Activated naive CD8-positive, alpha-beta T cell treated with anti-CD3 and anti-CD28 coated beads, Interleukin-2, amount 10 ng/mL, durations not matched to agents 7 days and 5 days (primary cell): ENCODE measurements at regions not wholly inside any gene's neighbourhood (a gene's known extent, or its start where the extent isn't known, plus 50 kb on each side); places are given as distances from the start of the nearest gene placed in this dataset.

ENCODE experiments used
- ATAC-seq: fragments of 150-1000 bp; cut with Tn5 transposase; one replicate; pipeline ENCODE4 v1.10.0; 2021; ENCODE audit warnings: low read depth, moderate library complexity
- POLR2A ChIA-PET: fragments of 350-600 bp; sonication (Branson Sonifier 250); formaldehyde crosslinking; loops from one replicate; lab custom pipeline; 2021; ENCODE audit warnings: antibody characterized with exemption; lab: Charles Lee
- DNase-seq: peaks from one replicate; pipeline ENCODE4 v3.0.0; 2021
- H3K27ac Mint-ChIP-seq: one replicate; pipeline ENCODE4 v1.8.0; 2022; ENCODE audit warnings: mild to moderate bottlenecking, mixed read lengths
- H3K27me3 Mint-ChIP-seq: one replicate; pipeline ENCODE4 v1.8.0; 2022; ENCODE audit warnings: mild to moderate bottlenecking, moderate library complexity, mixed read lengths
- H3K36me3 Mint-ChIP-seq: one replicate; pipeline ENCODE4 v1.8.0; 2021; ENCODE audit warnings: mild to moderate bottlenecking, mixed read lengths
- H3K4me1 Mint-ChIP-seq: one replicate; pipeline ENCODE4 v1.8.0; 2021; ENCODE audit warnings: mixed read lengths
- H3K4me3 Mint-ChIP-seq: one replicate; pipeline ENCODE4 v1.8.0; 2022; ENCODE audit warnings: mild to moderate bottlenecking, moderate library complexity, mixed read lengths
- H3K9me3 Mint-ChIP-seq: one replicate; pipeline ENCODE4 v1.8.0; 2021; ENCODE audit warnings: mixed read lengths

- no peaks in the 10 kb centered on the region for H3K4me1 Mint-ChIP-seq
- ATAC-seq: no peak
- H3K9me3 Mint-ChIP-seq: no peaks in the 10 kb centered on the region
- no peaks in the 10 kb centered on the region for H3K36me3 Mint-ChIP-seq
- H3K27ac Mint-ChIP-seq: no peak overlapping the region
- no peak for DNase-seq
- peaks cover 6% of the 10 kb centered on the region for H3K27me3 Mint-ChIP-seq
- no peak overlapping the region for H3K4me3 Mint-ChIP-seq
- POLR2A ChIA-PET: no interaction called here
These were observed 53.8 kb upstream of the RANBP3L start for GRCh38 chr5:36355516-36355915.

GRCh38 chr5:36356915-36357314, 55.2 kb upstream of the RANBP3L start:
- POLR2A ChIA-PET: no interaction called here
- H3K9me3 Mint-ChIP-seq: no peaks in the 10 kb centered on the region
- H3K27me3 Mint-ChIP-seq: peaks cover 6% of the 10 kb centered on the region
- no peaks in the 10 kb centered on the region for H3K4me1 Mint-ChIP-seq
- H3K4me3 Mint-ChIP-seq: no peak overlapping the region
- no peak for DNase-seq
- ATAC-seq: no peak
- H3K36me3 Mint-ChIP-seq: no peaks in the 10 kb centered on the region
- no peak overlapping the region for H3K27ac Mint-ChIP-seq

- DNase-seq (no peak), ATAC-seq (no peak)
- H3K27me3 Mint-ChIP-seq: peaks cover 6% of the 10 kb centered on the region
- POLR2A ChIA-PET: no interaction called here
- H3K27ac Mint-ChIP-seq: no peak overlapping the region
- H3K36me3 Mint-ChIP-seq: no peaks in the 10 kb centered on the region
- H3K4me3 Mint-ChIP-seq: no peak overlapping the region
- H3K9me3 Mint-ChIP-seq: no peaks in the 10 kb centered on the region
- H3K4me1 Mint-ChIP-seq: no peaks in the 10 kb centered on the region
These were observed 55.8 kb upstream of the RANBP3L start for GRCh38 chr5:36357391-36357975.

GRCh38 chr5:36359267-36359666, 57.6 kb upstream of the RANBP3L start:
- DNase-seq: no peak
- Mint-ChIP-seq H3K27me3 (no peaks in the 10 kb centered on the region), H3K4me3 (no peak overlapping the region), H3K27ac (no peak overlapping the region), H3K4me1 (no peaks in the 10 kb centered on the region), H3K9me3 (no peaks in the 10 kb centered on the region), H3K36me3 (no peaks in the 10 kb centered on the region)
- ATAC-seq: no peak
- POLR2A ChIA-PET: no interaction called here

GRCh38 chr5:36360307-36360706, 58.6 kb upstream of the RANBP3L start:
- Mint-ChIP-seq H3K27me3 (no peaks in the 10 kb centered on the region), H3K36me3 (no peaks in the 10 kb centered on the region), H3K4me1 (no peaks in the 10 kb centered on the region), H3K27ac (no peak overlapping the region), H3K4me3 (no peak overlapping the region), H3K9me3 (no peaks in the 10 kb centered on the region)
- ATAC-seq: no peak
- POLR2A ChIA-PET: no interaction called here
- DNase-seq: no peak

- DNase-seq (no peak), ATAC-seq (no peak)
- Mint-ChIP-seq H3K27me3 (no peaks in the 10 kb centered on the region), H3K36me3 (no peaks in the 10 kb centered on the region), H3K4me3 (no peak overlapping the region), H3K4me1 (no peaks in the 10 kb centered on the region), H3K9me3 (no peaks in the 10 kb centered on the region), H3K27ac (no peak overlapping the region)
- POLR2A ChIA-PET: no interaction called here
These were observed 61.4 kb upstream of the RANBP3L start for GRCh38 chr5:36363101-36363500.

GRCh38 chr5:36363744-36364143, 62.0 kb upstream of the RANBP3L start:
- POLR2A ChIA-PET: no interaction called here
- no peak for ATAC-seq
- Mint-ChIP-seq H3K27ac (no peak overlapping the region), H3K36me3 (no peaks in the 10 kb centered on the region), H3K9me3 (no peaks in the 10 kb centered on the region), H3K4me3 (no peak overlapping the region), H3K4me1 (no peaks in the 10 kb centered on the region), H3K27me3 (no peaks in the 10 kb centered on the region)
- no peak for DNase-seq

GRCh38 chr5:36364473-36364872, 62.8 kb upstream of the RANBP3L start:
- Mint-ChIP-seq H3K4me1 (no peaks in the 10 kb centered on the region), H3K4me3 (no peak overlapping the region)

GRCh38 chr5:36365896-36366295, 64.2 kb upstream of the RANBP3L start:
- Mint-ChIP-seq H3K4me3 (no peak overlapping the region), H3K27ac (no peak overlapping the region), H3K4me1 (no peaks in the 10 kb centered on the region), H3K36me3 (no peaks in the 10 kb centered on the region), H3K27me3 (no peaks in the 10 kb centered on the region), H3K9me3 (peaks cover 3% of the 10 kb centered on the region)
- POLR2A ChIA-PET: no interaction called here
- no peak for ATAC-seq
- DNase-seq: no peak

More at GRCh38 chr5:36364473-36364872, 62.8 kb upstream of the RANBP3L start:
- DNase-seq: no peak
- POLR2A ChIA-PET: no interaction called here
- Mint-ChIP-seq H3K27ac (no peak overlapping the region), H3K9me3 (no peaks in the 10 kb centered on the region), H3K27me3 (no peaks in the 10 kb centered on the region), H3K36me3 (no peaks in the 10 kb centered on the region)
- no peak for ATAC-seq

GRCh38 chr5:36366883-36367282, 65.2 kb upstream of the RANBP3L start:
- Mint-ChIP-seq H3K4me3 (no peak overlapping the region), H3K27ac (no peak overlapping the region), H3K36me3 (no peaks in the 10 kb centered on the region), H3K27me3 (no peaks in the 10 kb centered on the region), H3K4me1 (no peaks in the 10 kb centered on the region), H3K9me3 (peaks cover 3% of the 10 kb centered on the region)
- no peak for DNase-seq
- ATAC-seq: no peak
- POLR2A ChIA-PET: no interaction called here

GRCh38 chr5:36367524-36367923, 65.8 kb upstream of the RANBP3L start:
- DNase-seq: no peak
- H3K4me1 Mint-ChIP-seq: no peaks in the 10 kb centered on the region
- H3K27me3 Mint-ChIP-seq: no peaks in the 10 kb centered on the region
- no peaks in the 10 kb centered on the region for H3K36me3 Mint-ChIP-seq
- H3K9me3 Mint-ChIP-seq: peaks cover 3% of the 10 kb centered on the region
- no peak overlapping the region for H3K4me3 Mint-ChIP-seq
- POLR2A ChIA-PET: no interaction called here
- no peak for ATAC-seq
- no peak overlapping the region for H3K27ac Mint-ChIP-seq

GRCh38 chr5:36369219-36369690, 67.6 kb upstream of the RANBP3L start:
- no peaks in the 10 kb centered on the region for H3K27me3 Mint-ChIP-seq
- H3K9me3 Mint-ChIP-seq: peaks cover 3% of the 10 kb centered on the region
- POLR2A ChIA-PET: no interaction called here
- no peak for ATAC-seq
- DNase-seq: no peak
- no peaks in the 10 kb centered on the region for H3K4me1 Mint-ChIP-seq
- no peak overlapping the region for H3K27ac Mint-ChIP-seq
- no peaks in the 10 kb centered on the region for H3K36me3 Mint-ChIP-seq
- H3K4me3 Mint-ChIP-seq: no peak overlapping the region

GRCh38 chr5:36370073-36370472, 68.4 kb upstream of the RANBP3L start:
- no peak overlapping the region for H3K27ac Mint-ChIP-seq
- POLR2A ChIA-PET: no interaction called here
- no peaks in the 10 kb centered on the region for H3K36me3 Mint-ChIP-seq
- ATAC-seq: no peak
- no peak overlapping the region for H3K4me3 Mint-ChIP-seq
- H3K4me1 Mint-ChIP-seq: no peaks in the 10 kb centered on the region
- no peak for DNase-seq
- no peaks in the 10 kb centered on the region for H3K27me3 Mint-ChIP-seq
- peaks cover 3% of the 10 kb centered on the region for H3K9me3 Mint-ChIP-seq

- no peak overlapping the region for H3K27ac Mint-ChIP-seq
- no peaks in the 10 kb centered on the region for H3K27me3 Mint-ChIP-seq
- DNase-seq: no peak
- POLR2A ChIA-PET: no interaction called here
- no peak overlapping the region for H3K4me3 Mint-ChIP-seq
- no peaks in the 10 kb centered on the region for H3K36me3 Mint-ChIP-seq
- ATAC-seq: no peak
- H3K4me1 Mint-ChIP-seq: no peaks in the 10 kb centered on the region
- H3K9me3 Mint-ChIP-seq: peaks cover 3% of the 10 kb centered on the region
These were observed 69.7 kb upstream of the RANBP3L start for GRCh38 chr5:36371366-36371765.
